ENCODE measurements at regions not wholly inside any gene's neighbourhood (a gene's known extent, or its start where the extent isn't known, plus 50 kb on each side); places are given as distances from the start of the nearest gene placed in this dataset.

DNA sequence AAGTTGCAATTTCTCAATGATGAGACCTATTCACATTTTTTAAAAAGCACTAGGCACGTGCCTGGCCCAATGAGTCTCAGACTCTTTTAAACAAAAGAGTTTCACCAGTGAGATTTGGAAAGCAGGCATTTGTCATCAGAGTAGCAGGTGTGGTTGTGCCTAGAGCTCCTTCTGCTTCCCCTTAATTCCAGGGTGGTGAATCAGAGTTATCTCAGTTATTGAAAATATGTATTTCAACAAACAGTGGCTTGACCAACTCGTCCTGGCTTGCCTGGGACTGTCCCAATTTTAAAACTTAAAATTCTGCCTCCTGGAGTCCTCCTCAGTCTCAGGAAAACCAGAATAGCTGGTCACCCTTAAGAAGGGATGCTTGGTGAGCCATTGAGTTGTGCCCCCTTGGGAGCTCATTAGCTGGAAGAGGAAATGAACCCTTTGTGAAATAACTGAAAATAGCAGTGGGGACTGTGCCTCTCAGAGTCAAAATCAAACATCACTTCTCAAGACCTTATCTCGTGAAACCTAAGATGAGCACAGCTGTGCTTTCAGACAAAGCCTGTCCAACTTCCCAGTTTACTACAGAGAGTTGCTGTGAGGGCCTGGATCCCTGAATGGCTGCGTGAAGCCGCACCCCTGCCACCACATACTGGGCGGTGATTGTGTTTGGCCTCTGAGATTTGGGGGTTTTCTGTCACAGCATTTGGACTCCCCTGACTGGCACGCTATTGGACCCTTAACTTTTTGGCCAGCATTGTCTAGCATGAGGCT is 116.3 kb downstream of the ANKRD60 start:
- TF ChIP-seq EP300 (IDR thresholded peaks at IDR 0.05; ENCODE audit: borderline replicate concordance in 1 of 2, low read depth in 2 of 2, low read length in 2 of 2) = no peak
- TF ChIP-seq, protein P1, sequence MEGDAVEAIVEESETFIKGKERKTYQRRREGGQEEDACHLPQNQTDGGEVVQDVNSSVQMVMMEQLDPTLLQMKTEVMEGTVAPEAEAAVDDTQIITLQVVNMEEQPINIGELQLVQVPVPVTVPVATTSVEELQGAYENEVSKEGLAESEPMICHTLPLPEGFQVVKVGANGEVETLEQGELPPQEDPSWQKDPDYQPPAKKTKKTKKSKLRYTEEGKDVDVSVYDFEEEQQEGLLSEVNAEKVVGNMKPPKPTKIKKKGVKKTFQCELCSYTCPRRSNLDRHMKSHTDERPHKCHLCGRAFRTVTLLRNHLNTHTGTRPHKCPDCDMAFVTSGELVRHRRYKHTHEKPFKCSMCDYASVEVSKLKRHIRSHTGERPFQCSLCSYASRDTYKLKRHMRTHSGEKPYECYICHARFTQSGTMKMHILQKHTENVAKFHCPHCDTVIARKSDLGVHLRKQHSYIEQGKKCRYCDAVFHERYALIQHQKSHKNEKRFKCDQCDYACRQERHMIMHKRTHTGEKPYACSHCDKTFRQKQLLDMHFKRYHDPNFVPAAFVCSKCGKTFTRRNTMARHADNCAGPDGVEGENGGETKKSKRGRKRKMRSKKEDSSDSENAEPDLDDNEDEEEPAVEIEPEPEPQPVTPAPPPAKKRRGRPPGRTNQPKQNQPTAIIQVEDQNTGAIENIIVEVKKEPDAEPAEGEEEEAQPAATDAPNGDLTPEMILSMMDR (IDR thresholded peaks at IDR 0.05; ENCODE audit: control extremely low read depth in 1 of 3, insufficient read depth in 1 of 3, low read depth in 1 of 3, low read length in 3 of 3) = no peak
- TF ChIP-seq TCF12 (IDR thresholded peaks at IDR 0.05; ENCODE audit: low read depth, low read length) = no peak
- TF ChIP-seq SP1 (IDR thresholded peaks at IDR 0.05; ENCODE audit: low read depth, low read length) = no peak
- TF ChIP-seq, protein P2, sequence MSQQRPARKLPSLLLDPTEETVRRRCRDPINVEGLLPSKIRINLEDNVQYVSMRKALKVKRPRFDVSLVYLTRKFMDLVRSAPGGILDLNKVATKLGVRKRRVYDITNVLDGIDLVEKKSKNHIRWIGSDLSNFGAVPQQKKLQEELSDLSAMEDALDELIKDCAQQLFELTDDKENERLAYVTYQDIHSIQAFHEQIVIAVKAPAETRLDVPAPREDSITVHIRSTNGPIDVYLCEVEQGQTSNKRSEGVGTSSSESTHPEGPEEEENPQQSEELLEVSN (IDR thresholded peaks at IDR 0.05) = no peak

Data from H1 (cell line).